Adrenal gland (tissue), 9 donors: ENCODE measurements at regions not wholly inside any gene's neighbourhood (a gene's known extent, or its start where the extent isn't known, plus 50 kb on each side); places are given as distances from the start of the nearest gene placed in this dataset.

Experiments used
- DNase-seq, 7 donors: peaks; one replicate each; pipeline ENCODE4 v3.0.0-alpha.2; 2019 to 2020
- H3K27ac ChIP-seq, 5 donors: fragments of 200-600 bp; sonication (generic) in 4 of 5; 1 replicate in 3 of 5; 2 replicates in 2 of 5; pipeline versions ENCODE4 v1.5.1 to v1.8.0; 2016 to 2020; ENCODE audit warnings: mild to moderate bottlenecking in 1 of 5
- H3K27me3 ChIP-seq: fragments of 200-600 bp; 2 replicates; pipeline ENCODE4 v1.8.0; 2021
- H3K36me3 ChIP-seq, 2 donors: fragments of 200-600 bp; replicated peaks in 1 of 2; 1 replicate in 1 of 2; 2 replicates in 1 of 2; pipeline versions ENCODE4 v1.5.1 to v1.8.0; 2018 to 2022
- H3K4me1 ChIP-seq, 2 donors: fragments of 200-600 bp; replicated peaks in 1 of 2; 1 replicate in 1 of 2; 2 replicates in 1 of 2; pipeline versions ENCODE4 v1.5.1 to v1.8.0; 2018 to 2021
- H3K4me3 ChIP-seq, 4 donors: fragments of 200-600 bp; sonication (generic) in 3 of 4; one replicate each; pipeline ENCODE4 v1.5.1; 2016 to 2018
- H3K9me3 ChIP-seq, 3 donors: fragments of 200-600 bp; sonication (generic) in 1 of 3; replicated peaks in 1 of 3; 1 replicate in 2 of 3; 2 replicates in 1 of 3; pipeline versions ENCODE4 v1.5.1 to v1.8.0; 2016 to 2021
- POLR2A ChIP-seq, 2 donors: fragments of 450-650 bp; IDR thresholded peaks; one replicate each; pipeline ENCODE4 v1.6.1; 2017; ENCODE audit warnings: antibody characterized with exemption in 2 of 2, mild to moderate bottlenecking in 2 of 2, moderate library complexity in 1 of 2
- WGBS, 4 donors: extraction: QIAGEN DNeasy Blood & Tissue Kit in 2 of 4; methylation state at CpG; one replicate each; pipeline versions ENCODE4 v1.1.5 to v1.1.7; 2013 to 2017; 5-methylcytosine and 5-hydroxymethylcytosine counted together
- intact Hi-C, 2 donors: fragments of 100-400 bp; cut with DNase I; formaldehyde crosslinking; loops; one replicate each; pipeline versions ENCODE4 v1.14.1 to v1.15.0; 2022 to 2023
- TF ChIP-seq, protein P1 (sequence below), 6 experiments: fragments of 450-650 bp in 4 of 6; fragments of 200-600 bp in 2 of 6; sonication (generic) in 1 of 6; IDR thresholded peaks; 1 replicate in 5 of 6; 2 replicates in 1 of 6; pipeline versions ENCODE4 v1.5.1 to v1.8.0; 2016 to 2021; ENCODE audit warnings: antibody characterized with exemption in 6 of 6, mild to moderate bottlenecking in 2 of 6, moderate library complexity in 1 of 6
- donor health status: healthy with polysubstance abuse.
- donor health status: Bipolar disorder and iron deficiency.
- donor health status: DM: yes; HTN: yes; CAD: no.
- donor health status: DM: no; HTN: no; CAD: no.
- donor health status: DM: no; HTN: no; CAD: no.

DNA sequence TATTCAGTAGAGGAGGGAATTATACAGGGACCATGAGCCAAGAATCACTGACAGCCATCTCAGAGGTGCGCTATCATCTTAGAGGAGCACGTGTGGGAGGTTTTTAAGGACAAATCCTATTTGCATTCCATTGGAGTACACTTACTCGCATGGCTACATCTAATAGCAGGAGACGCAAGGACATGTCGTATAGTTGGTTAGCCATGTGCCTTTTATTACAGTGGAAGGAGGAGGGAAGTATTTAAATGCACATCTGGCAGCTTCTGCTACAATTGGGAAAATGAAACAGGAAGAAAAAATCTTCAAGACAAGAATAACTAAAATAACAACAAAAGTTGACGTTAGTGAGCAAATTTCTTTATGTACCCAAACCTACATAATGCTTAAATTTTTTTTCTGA, 86.5 kb upstream of the UGP2 start:
- TF ChIP-seq POLR2A (IDR thresholded peaks at IDR 0.05), result no peak
- TF ChIP-seq, protein P1, sequence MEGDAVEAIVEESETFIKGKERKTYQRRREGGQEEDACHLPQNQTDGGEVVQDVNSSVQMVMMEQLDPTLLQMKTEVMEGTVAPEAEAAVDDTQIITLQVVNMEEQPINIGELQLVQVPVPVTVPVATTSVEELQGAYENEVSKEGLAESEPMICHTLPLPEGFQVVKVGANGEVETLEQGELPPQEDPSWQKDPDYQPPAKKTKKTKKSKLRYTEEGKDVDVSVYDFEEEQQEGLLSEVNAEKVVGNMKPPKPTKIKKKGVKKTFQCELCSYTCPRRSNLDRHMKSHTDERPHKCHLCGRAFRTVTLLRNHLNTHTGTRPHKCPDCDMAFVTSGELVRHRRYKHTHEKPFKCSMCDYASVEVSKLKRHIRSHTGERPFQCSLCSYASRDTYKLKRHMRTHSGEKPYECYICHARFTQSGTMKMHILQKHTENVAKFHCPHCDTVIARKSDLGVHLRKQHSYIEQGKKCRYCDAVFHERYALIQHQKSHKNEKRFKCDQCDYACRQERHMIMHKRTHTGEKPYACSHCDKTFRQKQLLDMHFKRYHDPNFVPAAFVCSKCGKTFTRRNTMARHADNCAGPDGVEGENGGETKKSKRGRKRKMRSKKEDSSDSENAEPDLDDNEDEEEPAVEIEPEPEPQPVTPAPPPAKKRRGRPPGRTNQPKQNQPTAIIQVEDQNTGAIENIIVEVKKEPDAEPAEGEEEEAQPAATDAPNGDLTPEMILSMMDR (IDR thresholded peaks at IDR 0.05), result no peak
- Histone ChIP-seq H3K4me3 (no peak overlapping the region), H3K36me3 (no peaks in the 10 kb centered on the region), H3K9me3 (no peaks in the 10 kb centered on the region), H3K27me3 (no peaks in the 10 kb centered on the region), H3K4me1 (no peaks in the 10 kb centered on the region), H3K27ac (no peak overlapping the region)
- WGBS, 4 donors, result 60 to 68% (median 65%) methylated on average over 6 of the region's 6 CpGs
- DNase-seq, result no peak
- intact Hi-C loops, result no loop called here

GRCh38 chr2:63755965-63756364, 85.7 kb upstream of the UGP2 start:
- H3K4me3 ChIP-seq, result no peak overlapping the region
- H3K9me3 ChIP-seq, result no peaks in the 10 kb centered on the region
- TF ChIP-seq, protein P1 (IDR thresholded peaks at IDR 0.05), result no peak
- no peak for TF ChIP-seq POLR2A (IDR thresholded peaks at IDR 0.05)
- no peak overlapping the region for H3K27ac ChIP-seq
- intact Hi-C loops, result no loop called here
- no peak for DNase-seq
- no peaks in the 10 kb centered on the region for H3K27me3 ChIP-seq
- no peaks in the 10 kb centered on the region for H3K4me1 ChIP-seq
- no peaks in the 10 kb centered on the region for H3K36me3 ChIP-seq

DNA sequence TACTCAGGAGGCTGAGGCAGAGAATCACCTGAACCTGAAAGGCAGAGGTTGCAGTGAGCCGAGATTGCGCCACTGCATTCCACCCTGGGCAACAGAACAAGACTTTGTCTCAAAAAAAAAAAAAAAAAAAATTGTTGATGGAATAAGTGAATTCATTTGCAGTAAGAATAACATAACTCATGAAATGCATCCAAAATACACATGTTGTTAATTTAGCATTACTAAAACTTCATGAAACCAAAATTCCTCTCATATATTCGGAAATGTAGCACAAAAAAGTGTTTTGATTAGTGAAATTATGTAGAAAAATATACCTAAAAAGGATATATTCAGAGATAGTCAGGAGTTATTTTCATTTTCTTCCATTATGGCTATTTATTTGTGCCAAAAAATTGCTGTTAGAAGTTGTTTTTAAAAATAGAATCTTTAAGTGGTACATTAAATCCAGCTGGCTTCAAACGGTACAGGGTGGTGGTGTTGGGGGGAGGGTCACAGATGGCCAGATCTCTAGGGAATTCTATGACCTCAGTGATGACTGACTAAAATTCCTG, 78.2 kb upstream of the UGP2 start:
- Histone ChIP-seq H3K9me3 (peaks cover 0 to 7% (median 0%) of the 10 kb centered on the region in 3 donors), H3K27me3 (no peaks in the 10 kb centered on the region), H3K27ac (no peak overlapping the region), H3K4me1 (no peaks in the 10 kb centered on the region), H3K4me3 (no peak overlapping the region), H3K36me3 (no peaks in the 10 kb centered on the region)
- TF ChIP-seq, protein P1 (IDR thresholded peaks at IDR 0.05), result no peak
- TF ChIP-seq POLR2A (IDR thresholded peaks at IDR 0.05), result no peak
- WGBS, 4 donors, result 66 to 73% (median 71%) methylated on average over 4 of the region's 4 CpGs
- intact Hi-C loops, result no loop called here
- no peak for DNase-seq

GRCh38 chr2:63764630-63765029, 77.1 kb upstream of the UGP2 start:
- 43 to 57% (median 53%) methylated on average over 2 of the region's 2 CpGs for whole genome bisulfite sequencing, 4 donors
- intact Hi-C loops, result no loop called here
- DNase-seq, result no peak

More at GRCh38 chr2:63764630-63765029, 77.1 kb upstream of the UGP2 start:
- Histone ChIP-seq H3K27ac (no peak overlapping the region), H3K36me3 (no peaks in the 10 kb centered on the region), H3K4me3 (no peak overlapping the region), H3K27me3 (no peaks in the 10 kb centered on the region), H3K4me1 (no peaks in the 10 kb centered on the region), H3K9me3 (peaks cover 0 to 7% (median 0%) of the 10 kb centered on the region in 3 donors)
- no peak for TF ChIP-seq POLR2A (IDR thresholded peaks at IDR 0.05)
- TF ChIP-seq, protein P1 (IDR thresholded peaks at IDR 0.05), result no peak
